ENCODE measurements at regions not wholly inside any gene's neighbourhood (a gene's known extent, or its start where the extent isn't known, plus 50 kb on each side); places are given as distances from the start of the nearest gene placed in this dataset.
"Not testable (repeated sequence)": the region's sequence is repeated elsewhere in the genome, so short reads cannot be mapped to it uniquely, and the experiment has no call there.

- Histone ChIP-seq H3K27ac (no peak overlapping the region), H3K4me3 (no peak overlapping the region), H3K4me1 (no peaks in the 10 kb centered on the region), H3K27me3 (no peaks in the 10 kb centered on the region), H3K9me3 (no peaks in the 10 kb centered on the region), H3K36me3 (no peaks in the 10 kb centered on the region)
- TF ChIP-seq POLR2A (IDR thresholded peaks at IDR 0.05) (no peak), CTCF (IDR thresholded peaks at IDR 0.05) (no peak)
- no peak for DNase-seq
- intact Hi-C loops (cut with DNase I), result no loop called here
Observed at GRCh38 chr7:81851413-81851812, 81.6 kb upstream of the HGF start.

GRCh38 chr7:81846398-81846797 lies 76.6 kb upstream of the HGF start:
- no peak for DNase-seq
- peak overlapping the region in 1 of 4 donors; percentile 31 for H3K27ac ChIP-seq
- no peaks in the 10 kb centered on the region for H3K9me3 ChIP-seq
- peak overlapping the region in 1 of 4 donors; percentile 27 for H3K4me3 ChIP-seq
- no peak for TF ChIP-seq CTCF (IDR thresholded peaks at IDR 0.05)
- TF ChIP-seq POLR2A (IDR thresholded peaks at IDR 0.05), result no peak
- intact Hi-C loops (cut with DNase I), result no loop called here
- no peaks in the 10 kb centered on the region for H3K27me3 ChIP-seq
- 25 to 31% methylated on average over 1 of the region's 1 CpG for WGBS, 2 donors
- no peaks in the 10 kb centered on the region for H3K36me3 ChIP-seq
- no peaks in the 10 kb centered on the region for H3K4me1 ChIP-seq

GRCh38 chr7:81845744-81846241 lies 75.9 kb upstream of the HGF start:
- Histone ChIP-seq H3K36me3 (no peaks in the 10 kb centered on the region), H3K9me3 (no peaks in the 10 kb centered on the region), H3K27me3 (no peaks in the 10 kb centered on the region), H3K27ac (peak overlapping the region in 2 of 4 donors; percentile 5 to 31), H3K4me3 (peak overlapping the region in 1 of 4 donors; percentile 27), H3K4me1 (no peaks in the 10 kb centered on the region)
- TF ChIP-seq POLR2A (IDR thresholded peaks at IDR 0.05) (no peak), CTCF (IDR thresholded peaks at IDR 0.05) (no peak)
- 40 to 60% methylated on average over 7 of the region's 7 CpGs for WGBS, 2 donors
- no peak for DNase-seq
- intact Hi-C loops (cut with DNase I), result no loop called here

- H3K27me3 ChIP-seq; intact Hi-C loops (cut with DNase I); H3K9me3 ChIP-seq; DNase-seq; H3K36me3 ChIP-seq; H3K27ac ChIP-seq; H3K4me1 ChIP-seq; H3K4me3 ChIP-seq: not testable (repeated sequence)
- 79 to 94% methylated on average over 2 of the region's 2 CpGs for WGBS, 2 donors
Observed at GRCh38 chr7:81843657-81844056, 73.8 kb upstream of the HGF start.

GRCh38 chr7:81842361-81842760 lies 72.5 kb upstream of the HGF start:
- no peak overlapping the region for H3K4me3 ChIP-seq
- no peak overlapping the region for H3K27ac ChIP-seq
- no peaks in the 10 kb centered on the region for H3K9me3 ChIP-seq
- no peak for TF ChIP-seq CTCF (IDR thresholded peaks at IDR 0.05)
- TF ChIP-seq POLR2A (IDR thresholded peaks at IDR 0.05), result no peak
- intact Hi-C loops (cut with DNase I), result no loop called here
- no peak for DNase-seq
- 49 to 74% methylated on average over 2 of the region's 2 CpGs for WGBS, 2 donors
- no peaks in the 10 kb centered on the region for H3K27me3 ChIP-seq
- no peaks in the 10 kb centered on the region for H3K36me3 ChIP-seq
- no peaks in the 10 kb centered on the region for H3K4me1 ChIP-seq

GRCh38 chr7:81839708-81840369 lies 70.0 kb upstream of the HGF start:
- Histone ChIP-seq H3K9me3 (no peaks in the 10 kb centered on the region), H3K36me3 (no peaks in the 10 kb centered on the region), H3K4me1 (no peaks in the 10 kb centered on the region), H3K4me3 (no peak overlapping the region), H3K27me3 (no peaks in the 10 kb centered on the region), H3K27ac (no peak overlapping the region)
- TF ChIP-seq POLR2A (IDR thresholded peaks at IDR 0.05), result no peak
- 81 to 85% methylated on average over 6 of the region's 6 CpGs for WGBS, 2 donors
- intact Hi-C loops (cut with DNase I), result no loop called here
- DNase-seq, result no peak

Data from esophagus squamous epithelium (tissue), 5 donors.